ENCODE measurements at regions not wholly inside any gene's neighbourhood (a gene's known extent, or its start where the extent isn't known, plus 50 kb on each side); places are given as distances from the start of the nearest gene placed in this dataset.

DNA sequence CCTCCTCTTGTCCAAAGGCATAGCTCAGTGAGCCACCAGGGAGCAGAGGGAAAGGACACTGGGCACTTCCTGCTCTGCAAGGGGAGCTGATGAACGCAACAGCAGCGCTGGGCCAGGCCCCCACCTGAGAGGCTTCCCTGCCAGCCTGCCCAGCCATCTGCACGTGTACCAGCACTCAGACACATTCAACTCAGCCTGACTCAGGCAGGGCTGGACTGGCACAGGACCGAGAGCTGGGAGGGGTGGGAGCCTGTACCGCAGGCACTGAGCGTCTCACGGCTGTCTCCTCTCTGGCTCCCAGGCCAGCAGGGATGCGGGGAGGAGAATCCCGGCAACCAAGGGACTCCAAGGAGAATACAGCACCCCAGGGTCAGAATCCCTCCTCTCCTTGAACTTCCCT is 411.8 kb downstream of the CTTN start:
- TF ChIP-seq, protein P1, sequence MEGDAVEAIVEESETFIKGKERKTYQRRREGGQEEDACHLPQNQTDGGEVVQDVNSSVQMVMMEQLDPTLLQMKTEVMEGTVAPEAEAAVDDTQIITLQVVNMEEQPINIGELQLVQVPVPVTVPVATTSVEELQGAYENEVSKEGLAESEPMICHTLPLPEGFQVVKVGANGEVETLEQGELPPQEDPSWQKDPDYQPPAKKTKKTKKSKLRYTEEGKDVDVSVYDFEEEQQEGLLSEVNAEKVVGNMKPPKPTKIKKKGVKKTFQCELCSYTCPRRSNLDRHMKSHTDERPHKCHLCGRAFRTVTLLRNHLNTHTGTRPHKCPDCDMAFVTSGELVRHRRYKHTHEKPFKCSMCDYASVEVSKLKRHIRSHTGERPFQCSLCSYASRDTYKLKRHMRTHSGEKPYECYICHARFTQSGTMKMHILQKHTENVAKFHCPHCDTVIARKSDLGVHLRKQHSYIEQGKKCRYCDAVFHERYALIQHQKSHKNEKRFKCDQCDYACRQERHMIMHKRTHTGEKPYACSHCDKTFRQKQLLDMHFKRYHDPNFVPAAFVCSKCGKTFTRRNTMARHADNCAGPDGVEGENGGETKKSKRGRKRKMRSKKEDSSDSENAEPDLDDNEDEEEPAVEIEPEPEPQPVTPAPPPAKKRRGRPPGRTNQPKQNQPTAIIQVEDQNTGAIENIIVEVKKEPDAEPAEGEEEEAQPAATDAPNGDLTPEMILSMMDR (IDR thresholded peaks at IDR 0.05): no peak
- no peak for TF ChIP-seq ZFX (IDR thresholded peaks at IDR 0.05; ENCODE audit: borderline replicate concordance)
